Upper lobe of right lung (tissue), 1 donor: ENCODE measurements at regions not wholly inside any gene's neighbourhood (a gene's known extent, or its start where the extent isn't known, plus 50 kb on each side); places are given as distances from the start of the nearest gene placed in this dataset.

Experiments used
- ATAC-seq: fragments of 200-7000 bp; cut with Tn5 transposase; one replicate; pipeline ENCODE4 v1.9.1; 2020; ENCODE audit warnings: mild to moderate bottlenecking, moderate library complexity
- DNase-seq: peaks from one replicate; pipeline ENCODE4 v3.0.0-alpha.2; 2020
- H3K27ac ChIP-seq: fragments of 200-600 bp; one replicate; pipeline ENCODE4 v1.8.0; 2022
- H3K27me3 ChIP-seq: fragments of 200-600 bp; one replicate; pipeline ENCODE4 v1.8.0; 2022; ENCODE audit warnings: mild to moderate bottlenecking
- H3K36me3 ChIP-seq: fragments of 200-600 bp; one replicate; pipeline ENCODE4 v1.8.0; 2022
- H3K4me1 ChIP-seq: fragments of 200-600 bp; one replicate; pipeline ENCODE4 v1.8.0; 2022
- H3K4me3 ChIP-seq: fragments of 200-600 bp; one replicate; pipeline ENCODE4 v1.8.0; 2022; ENCODE audit warnings: mild to moderate bottlenecking
- H3K9me3 ChIP-seq: fragments of 200-600 bp; one replicate; pipeline ENCODE4 v1.8.0; 2022
- CTCF ChIP-seq: fragments of 200-600 bp; IDR thresholded peaks from one replicate; pipeline ENCODE4 v1.8.0; 2022; ENCODE audit warnings: antibody characterized with exemption
- intact Hi-C: fragments of 100-400 bp; cut with DNase I; formaldehyde crosslinking; loops from one replicate; pipeline ENCODE4 v1.11.0; 2022
- donor health status: DM: no; HTN: yes; CAD: no; lungs with severe emphysema.

GRCh38 chr13:63636316-63636993, 2220.8 kb upstream of the PCDH20 start:
- H3K27ac ChIP-seq: no peak overlapping the region
- no peak for ATAC-seq
- peak; percentile 13 for TF ChIP-seq CTCF
- no peaks in the 10 kb centered on the region for H3K27me3 ChIP-seq
- DNase-seq: no peak
- H3K4me1 ChIP-seq: no peaks in the 10 kb centered on the region
- peak overlapping the region; percentile 8 for H3K4me3 ChIP-seq
- H3K9me3 ChIP-seq: no peaks in the 10 kb centered on the region
- intact Hi-C loops: no loop called here
- no peaks in the 10 kb centered on the region for H3K36me3 ChIP-seq

- TF ChIP-seq CTCF: no peak
- Histone ChIP-seq H3K9me3 (no peaks in the 10 kb centered on the region), H3K27me3 (no peaks in the 10 kb centered on the region), H3K4me3 (no peak overlapping the region), H3K27ac (no peak overlapping the region), H3K4me1 (no peaks in the 10 kb centered on the region), H3K36me3 (no peaks in the 10 kb centered on the region)
- intact Hi-C loops: no loop called here
- DNase-seq (no peak), ATAC-seq (no peak)
These were observed 2216.7 kb upstream of the PCDH20 start for GRCh38 chr13:63632321-63632720.

GRCh38 chr13:63631006-63631405, 2215.4 kb upstream of the PCDH20 start:
- intact Hi-C loops: no loop called here
- no peak for ATAC-seq
- H3K27me3 ChIP-seq: no peaks in the 10 kb centered on the region
- no peak for TF ChIP-seq CTCF
- no peak overlapping the region for H3K4me3 ChIP-seq
- H3K9me3 ChIP-seq: no peaks in the 10 kb centered on the region
- no peaks in the 10 kb centered on the region for H3K36me3 ChIP-seq
- no peak overlapping the region for H3K27ac ChIP-seq
- no peaks in the 10 kb centered on the region for H3K4me1 ChIP-seq
- DNase-seq: no peak

- ATAC-seq (no peak), DNase-seq (no peak)
- Histone ChIP-seq H3K4me1 (no peaks in the 10 kb centered on the region), H3K36me3 (no peaks in the 10 kb centered on the region), H3K4me3 (no peak overlapping the region), H3K27ac (no peak overlapping the region), H3K27me3 (no peaks in the 10 kb centered on the region), H3K9me3 (no peaks in the 10 kb centered on the region)
- intact Hi-C loops: no loop called here
- TF ChIP-seq CTCF: no peak
These were observed 2213.9 kb upstream of the PCDH20 start for GRCh38 chr13:63629591-63629990.

- Histone ChIP-seq H3K36me3 (no peaks in the 10 kb centered on the region), H3K27ac (no peak overlapping the region), H3K4me3 (no peak overlapping the region), H3K27me3 (no peaks in the 10 kb centered on the region), H3K9me3 (no peaks in the 10 kb centered on the region), H3K4me1 (no peaks in the 10 kb centered on the region)
- no peak for TF ChIP-seq CTCF
- DNase-seq (no peak), ATAC-seq (no peak)
- intact Hi-C loops: no loop called here
These were observed 2212.7 kb upstream of the PCDH20 start for GRCh38 chr13:63628310-63628709.

GRCh38 chr13:63625869-63626268, 2210.2 kb upstream of the PCDH20 start:
- no peak for ATAC-seq
- no peaks in the 10 kb centered on the region for H3K27me3 ChIP-seq
- H3K4me1 ChIP-seq: no peaks in the 10 kb centered on the region
- intact Hi-C loops: no loop called here
- H3K27ac ChIP-seq: no peak overlapping the region
- TF ChIP-seq CTCF: no peak
- no peak for DNase-seq
- no peak overlapping the region for H3K4me3 ChIP-seq
- no peaks in the 10 kb centered on the region for H3K36me3 ChIP-seq
- H3K9me3 ChIP-seq: no peaks in the 10 kb centered on the region
